ENCODE measurements at regions not wholly inside any gene's neighbourhood (a gene's known extent, or its start where the extent isn't known, plus 50 kb on each side); places are given as distances from the start of the nearest gene placed in this dataset.

DNA sequence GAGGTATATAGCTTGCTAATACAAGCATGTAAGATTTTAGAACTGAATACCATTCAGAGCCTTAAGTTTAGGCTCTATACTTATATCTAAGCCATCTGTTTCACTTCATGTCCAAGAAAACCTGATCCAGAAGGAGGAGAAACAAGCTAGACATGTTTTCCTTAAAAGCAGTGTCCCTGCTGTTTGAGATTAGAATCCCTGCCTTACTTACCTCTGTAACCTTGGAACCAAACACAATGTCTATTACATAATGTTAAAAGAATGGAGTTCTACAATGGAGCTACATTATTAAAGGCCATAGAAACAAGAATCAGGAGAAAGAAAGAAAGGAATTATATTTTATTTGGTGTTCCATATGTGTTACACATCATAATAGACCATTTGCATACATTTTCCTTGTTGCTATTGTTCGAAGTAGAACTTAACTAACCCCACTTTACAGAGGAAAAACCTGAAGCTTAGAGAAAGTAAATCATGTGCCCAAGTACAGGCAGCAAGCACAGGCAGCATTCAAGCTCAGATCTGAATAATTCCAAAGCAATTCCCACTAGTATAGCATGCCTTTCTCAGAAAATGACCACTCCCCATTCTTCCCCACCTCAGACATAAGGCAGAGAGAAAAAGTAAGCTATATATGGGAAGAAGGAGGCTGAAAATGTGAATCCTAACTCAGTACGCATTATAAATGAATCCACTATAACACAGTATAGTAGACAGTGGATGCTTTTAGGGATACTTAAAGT lies 380.1 kb upstream of the SPAG17 start:
- ATAC-seq, result no peak
- no peaks in the 10 kb centered on the region for H3K9me2 ChIP-seq (ENCODE audit: insufficient read depth)
- H3K9me3 Mint-ChIP-seq, result no peaks in the 10 kb centered on the region; the same call in 1 of the 3 replicates
- no peaks in the 10 kb centered on the region for H3F3A ChIP-seq (replicated peaks; ENCODE audit: low read depth)
- H2AFZ ChIP-seq, result no peak overlapping the region
- H3K27ac ChIP-seq (ENCODE audit: low read depth), result no peak overlapping the region
- H3K4me2 ChIP-seq, result no peak overlapping the region
- no peak overlapping the region for H3K4me3 Mint-ChIP-seq
- DNase-seq (ENCODE audit: low spot score), result no peak
- no peaks in the 10 kb centered on the region for H3K36me3 ChIP-seq (ENCODE audit: insufficient read depth)
- H4K20me1 ChIP-seq (replicated peaks; ENCODE audit: insufficient read depth), result no peaks in the 10 kb centered on the region
- H3K27me3 ChIP-seq (ENCODE audit: insufficient read depth), result no peaks in the 10 kb centered on the region
- H3K4me1 Mint-ChIP-seq, result peaks cover 8% of the 10 kb centered on the region
- no peak overlapping the region for H3K4me3 ChIP-seq
- TF ChIP-seq, protein P1, sequence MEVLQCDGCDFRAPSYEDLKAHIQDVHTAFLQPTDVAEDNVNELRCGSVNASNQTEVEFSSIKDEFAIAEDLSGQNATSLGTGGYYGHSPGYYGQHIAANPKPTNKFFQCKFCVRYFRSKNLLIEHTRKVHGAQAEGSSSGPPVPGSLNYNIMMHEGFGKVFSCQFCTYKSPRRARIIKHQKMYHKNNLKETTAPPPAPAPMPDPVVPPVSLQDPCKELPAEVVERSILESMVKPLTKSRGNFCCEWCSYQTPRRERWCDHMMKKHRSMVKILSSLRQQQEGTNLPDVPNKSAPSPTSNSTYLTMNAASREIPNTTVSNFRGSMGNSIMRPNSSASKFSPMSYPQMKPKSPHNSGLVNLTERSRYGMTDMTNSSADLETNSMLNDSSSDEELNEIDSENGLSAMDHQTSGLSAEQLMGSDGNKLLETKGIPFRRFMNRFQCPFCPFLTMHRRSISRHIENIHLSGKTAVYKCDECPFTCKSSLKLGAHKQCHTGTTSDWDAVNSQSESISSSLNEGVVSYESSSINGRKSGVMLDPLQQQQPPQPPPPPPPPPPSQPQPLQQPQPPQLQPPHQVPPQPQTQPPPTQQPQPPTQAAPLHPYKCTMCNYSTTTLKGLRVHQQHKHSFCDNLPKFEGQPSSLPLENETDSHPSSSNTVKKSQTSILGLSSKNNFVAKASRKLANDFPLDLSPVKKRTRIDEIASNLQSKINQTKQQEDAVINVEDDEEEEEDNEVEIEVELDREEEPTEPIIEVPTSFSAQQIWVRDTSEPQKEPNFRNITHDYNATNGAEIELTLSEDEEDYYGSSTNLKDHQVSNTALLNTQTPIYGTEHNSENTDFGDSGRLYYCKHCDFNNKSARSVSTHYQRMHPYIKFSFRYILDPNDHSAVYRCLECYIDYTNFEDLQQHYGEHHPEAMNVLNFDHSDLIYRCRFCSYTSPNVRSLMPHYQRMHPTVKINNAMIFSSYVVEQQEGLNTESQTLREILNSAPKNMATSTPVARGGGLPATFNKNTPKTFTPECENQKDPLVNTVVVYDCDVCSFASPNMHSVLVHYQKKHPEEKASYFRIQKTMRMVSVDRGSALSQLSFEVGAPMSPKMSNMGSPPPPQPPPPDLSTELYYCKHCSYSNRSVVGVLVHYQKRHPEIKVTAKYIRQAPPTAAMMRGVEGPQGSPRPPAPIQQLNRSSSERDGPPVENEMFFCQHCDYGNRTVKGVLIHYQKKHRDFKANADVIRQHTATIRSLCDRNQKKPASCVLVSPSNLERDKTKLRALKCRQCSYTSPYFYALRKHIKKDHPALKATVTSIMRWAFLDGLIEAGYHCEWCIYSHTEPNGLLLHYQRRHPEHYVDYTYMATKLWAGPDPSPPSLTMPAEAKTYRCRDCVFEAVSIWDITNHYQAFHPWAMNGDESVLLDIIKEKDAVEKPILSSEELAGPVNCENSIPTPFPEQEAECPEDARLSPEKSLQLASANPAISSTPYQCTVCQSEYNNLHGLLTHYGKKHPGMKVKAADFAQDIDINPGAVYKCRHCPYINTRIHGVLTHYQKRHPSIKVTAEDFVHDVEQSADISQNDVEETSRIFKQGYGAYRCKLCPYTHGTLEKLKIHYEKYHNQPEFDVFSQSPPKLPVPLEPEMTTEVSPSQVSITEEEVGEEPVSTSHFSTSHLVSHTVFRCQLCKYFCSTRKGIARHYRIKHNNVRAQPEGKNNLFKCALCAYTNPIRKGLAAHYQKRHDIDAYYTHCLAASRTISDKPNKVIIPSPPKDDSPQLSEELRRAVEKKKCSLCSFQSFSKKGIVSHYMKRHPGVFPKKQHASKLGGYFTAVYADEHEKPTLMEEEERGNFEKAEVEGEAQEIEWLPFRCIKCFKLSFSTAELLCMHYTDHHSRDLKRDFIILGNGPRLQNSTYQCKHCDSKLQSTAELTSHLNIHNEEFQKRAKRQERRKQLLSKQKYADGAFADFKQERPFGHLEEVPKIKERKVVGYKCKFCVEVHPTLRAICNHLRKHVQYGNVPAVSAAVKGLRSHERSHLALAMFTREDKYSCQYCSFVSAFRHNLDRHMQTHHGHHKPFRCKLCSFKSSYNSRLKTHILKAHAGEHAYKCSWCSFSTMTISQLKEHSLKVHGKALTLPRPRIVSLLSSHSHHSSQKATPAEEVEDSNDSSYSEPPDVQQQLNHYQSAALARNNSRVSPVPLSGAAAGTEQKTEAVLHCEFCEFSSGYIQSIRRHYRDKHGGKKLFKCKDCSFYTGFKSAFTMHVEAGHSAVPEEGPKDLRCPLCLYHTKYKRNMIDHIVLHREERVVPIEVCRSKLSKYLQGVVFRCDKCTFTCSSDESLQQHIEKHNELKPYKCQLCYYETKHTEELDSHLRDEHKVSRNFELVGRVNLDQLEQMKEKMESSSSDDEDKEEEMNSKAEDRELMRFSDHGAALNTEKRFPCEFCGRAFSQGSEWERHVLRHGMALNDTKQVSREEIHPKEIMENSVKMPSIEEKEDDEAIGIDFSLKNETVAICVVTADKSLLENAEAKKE (CRISPR knock-in tag; IDR thresholded peaks at IDR 0.05), result no peak
- TF ChIP-seq ZNF331 (CRISPR knock-in tag; IDR thresholded peaks at IDR 0.05; ENCODE audit: low read depth) (no peak), STAT1 (IDR thresholded peaks at IDR 0.05; ENCODE audit: unreplicated experiment) (no peak), POLR2AphosphoS5 (IDR thresholded peaks at IDR 0.05; ENCODE audit: low read depth) (no peak), CREB1 (CRISPR knock-in tag; IDR thresholded peaks at IDR 0.05; ENCODE audit: low read depth) (no peak), EZH2phosphoT487 (IDR thresholded peaks at IDR 0.05; ENCODE audit: unreplicated experiment) (no peak), NANOG (IDR thresholded peaks at IDR 0.05; ENCODE audit: borderline replicate concordance) (no peak), JUNB (IDR thresholded peaks at IDR 0.05; ENCODE audit: unreplicated experiment) (no peak), EZH2 (IDR thresholded peaks at IDR 0.05; ENCODE audit: low read depth, unreplicated experiment) (no peak), ZNF114 (CRISPR knock-in tag; IDR thresholded peaks at IDR 0.05) (no peak)
- TF ChIP-seq, protein P2, sequence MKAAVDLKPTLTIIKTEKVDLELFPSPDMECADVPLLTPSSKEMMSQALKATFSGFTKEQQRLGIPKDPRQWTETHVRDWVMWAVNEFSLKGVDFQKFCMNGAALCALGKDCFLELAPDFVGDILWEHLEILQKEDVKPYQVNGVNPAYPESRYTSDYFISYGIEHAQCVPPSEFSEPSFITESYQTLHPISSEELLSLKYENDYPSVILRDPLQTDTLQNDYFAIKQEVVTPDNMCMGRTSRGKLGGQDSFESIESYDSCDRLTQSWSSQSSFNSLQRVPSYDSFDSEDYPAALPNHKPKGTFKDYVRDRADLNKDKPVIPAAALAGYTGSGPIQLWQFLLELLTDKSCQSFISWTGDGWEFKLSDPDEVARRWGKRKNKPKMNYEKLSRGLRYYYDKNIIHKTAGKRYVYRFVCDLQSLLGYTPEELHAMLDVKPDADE (IDR thresholded peaks at IDR 0.05), result no peak
- TF ChIP-seq, protein P3, sequence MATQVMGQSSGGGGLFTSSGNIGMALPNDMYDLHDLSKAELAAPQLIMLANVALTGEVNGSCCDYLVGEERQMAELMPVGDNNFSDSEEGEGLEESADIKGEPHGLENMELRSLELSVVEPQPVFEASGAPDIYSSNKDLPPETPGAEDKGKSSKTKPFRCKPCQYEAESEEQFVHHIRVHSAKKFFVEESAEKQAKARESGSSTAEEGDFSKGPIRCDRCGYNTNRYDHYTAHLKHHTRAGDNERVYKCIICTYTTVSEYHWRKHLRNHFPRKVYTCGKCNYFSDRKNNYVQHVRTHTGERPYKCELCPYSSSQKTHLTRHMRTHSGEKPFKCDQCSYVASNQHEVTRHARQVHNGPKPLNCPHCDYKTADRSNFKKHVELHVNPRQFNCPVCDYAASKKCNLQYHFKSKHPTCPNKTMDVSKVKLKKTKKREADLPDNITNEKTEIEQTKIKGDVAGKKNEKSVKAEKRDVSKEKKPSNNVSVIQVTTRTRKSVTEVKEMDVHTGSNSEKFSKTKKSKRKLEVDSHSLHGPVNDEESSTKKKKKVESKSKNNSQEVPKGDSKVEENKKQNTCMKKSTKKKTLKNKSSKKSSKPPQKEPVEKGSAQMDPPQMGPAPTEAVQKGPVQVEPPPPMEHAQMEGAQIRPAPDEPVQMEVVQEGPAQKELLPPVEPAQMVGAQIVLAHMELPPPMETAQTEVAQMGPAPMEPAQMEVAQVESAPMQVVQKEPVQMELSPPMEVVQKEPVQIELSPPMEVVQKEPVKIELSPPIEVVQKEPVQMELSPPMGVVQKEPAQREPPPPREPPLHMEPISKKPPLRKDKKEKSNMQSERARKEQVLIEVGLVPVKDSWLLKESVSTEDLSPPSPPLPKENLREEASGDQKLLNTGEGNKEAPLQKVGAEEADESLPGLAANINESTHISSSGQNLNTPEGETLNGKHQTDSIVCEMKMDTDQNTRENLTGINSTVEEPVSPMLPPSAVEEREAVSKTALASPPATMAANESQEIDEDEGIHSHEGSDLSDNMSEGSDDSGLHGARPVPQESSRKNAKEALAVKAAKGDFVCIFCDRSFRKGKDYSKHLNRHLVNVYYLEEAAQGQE (IDR thresholded peaks at IDR 0.05; ENCODE audit: unreplicated experiment), result no peak
- TF ChIP-seq, protein P4, sequence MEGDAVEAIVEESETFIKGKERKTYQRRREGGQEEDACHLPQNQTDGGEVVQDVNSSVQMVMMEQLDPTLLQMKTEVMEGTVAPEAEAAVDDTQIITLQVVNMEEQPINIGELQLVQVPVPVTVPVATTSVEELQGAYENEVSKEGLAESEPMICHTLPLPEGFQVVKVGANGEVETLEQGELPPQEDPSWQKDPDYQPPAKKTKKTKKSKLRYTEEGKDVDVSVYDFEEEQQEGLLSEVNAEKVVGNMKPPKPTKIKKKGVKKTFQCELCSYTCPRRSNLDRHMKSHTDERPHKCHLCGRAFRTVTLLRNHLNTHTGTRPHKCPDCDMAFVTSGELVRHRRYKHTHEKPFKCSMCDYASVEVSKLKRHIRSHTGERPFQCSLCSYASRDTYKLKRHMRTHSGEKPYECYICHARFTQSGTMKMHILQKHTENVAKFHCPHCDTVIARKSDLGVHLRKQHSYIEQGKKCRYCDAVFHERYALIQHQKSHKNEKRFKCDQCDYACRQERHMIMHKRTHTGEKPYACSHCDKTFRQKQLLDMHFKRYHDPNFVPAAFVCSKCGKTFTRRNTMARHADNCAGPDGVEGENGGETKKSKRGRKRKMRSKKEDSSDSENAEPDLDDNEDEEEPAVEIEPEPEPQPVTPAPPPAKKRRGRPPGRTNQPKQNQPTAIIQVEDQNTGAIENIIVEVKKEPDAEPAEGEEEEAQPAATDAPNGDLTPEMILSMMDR (conservative IDR thresholded peaks at IDR 0.05; ENCODE audit: low read depth in 2 of 2), result no peak
- no peak overlapping the region for H3K27ac Mint-ChIP-seq
- peaks cover 4% of the 10 kb centered on the region for H3K27me3 Mint-ChIP-seq (ENCODE audit: insufficient read depth, low read depth, poor library complexity)
- H3K4me1 ChIP-seq (ENCODE audit: insufficient read depth), result no peaks in the 10 kb centered on the region
- H3K79me2 ChIP-seq (replicated peaks; ENCODE audit: insufficient read depth), result no peaks in the 10 kb centered on the region
- H3K36me3 Mint-ChIP-seq (ENCODE audit: low read depth), result no peaks in the 10 kb centered on the region
